Panc1 (cell line): ENCODE measurements at regions not wholly inside any gene's neighbourhood (a gene's known extent, or its start where the extent isn't known, plus 50 kb on each side); places are given as distances from the start of the nearest gene placed in this dataset.

Source experiments
- ATAC-seq: fragments of 200-7000 bp; cut with Tn5 transposase; 2 replicates; pipeline ENCODE4 v1.9.1; 2020; ENCODE audit warnings: mild to moderate bottlenecking, moderate library complexity
- BruUV-seq: library from RNA; stranded (reverse); fragments of 400-500 nt; replicated peaks from 2 replicates; lab custom pipeline; 2021; lab: Mats Ljungman, UMichigan
- CTCF ChIA-PET: fragments of 300-600 bp; sonication (Branson Sonifier 250); formaldehyde crosslinking; loops from one replicate; lab custom pipeline; 2022; ENCODE audit warnings: antibody characterized with exemption; lab: Charles Lee
- POLR2A ChIA-PET: fragments of 300-600 bp; sonication (Branson Sonifier 250); formaldehyde crosslinking; loops from one replicate; lab custom pipeline; 2022; ENCODE audit warnings: antibody characterized with exemption; lab: Charles Lee
- DNase-seq: peaks from one replicate; pipeline ENCODE4 v3.0.0-alpha.2; 2010; ENCODE audit warnings: low read depth, low spot score
- H3K27ac ChIP-seq: 2 replicates; pipeline ENCODE4 v1.5.1; 2011; ENCODE audit warnings: mild to moderate bottlenecking, low read length, inconsistent platforms
- H3K27me3 ChIP-seq: fragments of 200-500 bp; sonication (Bioruptor generic); 2 replicates; pipeline ENCODE4 v1.6.0; 2014; ENCODE audit warnings: low read length, inconsistent platforms; ENCODE audit not compliant: control insufficient read depth, insufficient read depth
- H3K36me3 ChIP-seq: fragments of 200-500 bp; sonication (Bioruptor generic); 2 replicates; pipeline ENCODE4 v1.5.1; 2014; ENCODE audit warnings: inconsistent platforms, mild to moderate bottlenecking, low read length, moderate library complexity; ENCODE audit not compliant: control insufficient read depth, insufficient read depth
- H3K4me1 ChIP-seq: 2 replicates; pipeline ENCODE4 v1.5.1; 2011; ENCODE audit warnings: inconsistent platforms, mild to moderate bottlenecking, low read length, moderate library complexity; ENCODE audit not compliant: control insufficient read depth, insufficient read depth
- H3K4me3 ChIP-seq, 2 experiments: 2 replicates each; pipeline ENCODE4 v1.5.1; 2011 to 2012; ENCODE audit warnings: low read depth in 2 of 2, low read length in 2 of 2, mild to moderate bottlenecking in 2 of 2, inconsistent platforms in 1 of 2, moderate library complexity in 1 of 2
- H3K9me3 ChIP-seq: fragments of 200-500 bp; sonication (Bioruptor generic); 2 replicates; pipeline ENCODE4 v1.5.1; 2014; ENCODE audit warnings: low read depth, mild to moderate bottlenecking, inconsistent platforms, low read length, moderate library complexity; ENCODE audit not compliant: control insufficient read depth, insufficient read depth
- POLR2AphosphoS5 ChIP-seq: IDR thresholded peaks from 2 replicates; pipeline ENCODE4 v1.6.1; 2012; ENCODE audit warnings: mild to moderate bottlenecking, low read depth, low read length, moderate library complexity
- SIN3A ChIP-seq: IDR thresholded peaks from 2 replicates; pipeline ENCODE4 v1.6.1; 2012; ENCODE audit warnings: low read depth, mild to moderate bottlenecking, low read length, moderate library complexity, borderline replicate concordance; ENCODE audit not compliant: insufficient read depth
- TCF7L2 ChIP-seq: IDR thresholded peaks from 2 replicates; pipeline ENCODE4 v1.6.1; 2011; ENCODE audit warnings: mild to moderate bottlenecking, low read depth, low read length, inconsistent platforms
- in situ Hi-C: cut with HindIII; loops from 2 replicates; pipeline ENCODE4 v1.10.0; 2016; ENCODE audit warnings: low sequenced_read_pairs, low pct_unique_long_range_greater_than_20kb
- intact Hi-C: fragments of 100-400 bp; cut with micrococcal nuclease; formaldehyde crosslinking; loops from one replicate; pipeline ENCODE4 v1.10.0; 2022; ENCODE audit not compliant: unreplicated experiment
- TF ChIP-seq, protein P1 (sequence below): fragments of 450-650 bp; IDR thresholded peaks from 2 replicates; pipeline ENCODE4 v1.5.1; 2017; ENCODE audit warnings: mild to moderate bottlenecking
- TF ChIP-seq, protein P2 (sequence below), 2 experiments: IDR thresholded peaks; 2 replicates each; pipeline ENCODE4 v1.6.1; 2011 to 2012; ENCODE audit warnings: low read depth in 2 of 2, control low read depth in 1 of 2, low read length in 1 of 2, mild to moderate bottlenecking in 1 of 2, moderate library complexity in 1 of 2; ENCODE audit not compliant: insufficient read depth in 1 of 2

DNA sequence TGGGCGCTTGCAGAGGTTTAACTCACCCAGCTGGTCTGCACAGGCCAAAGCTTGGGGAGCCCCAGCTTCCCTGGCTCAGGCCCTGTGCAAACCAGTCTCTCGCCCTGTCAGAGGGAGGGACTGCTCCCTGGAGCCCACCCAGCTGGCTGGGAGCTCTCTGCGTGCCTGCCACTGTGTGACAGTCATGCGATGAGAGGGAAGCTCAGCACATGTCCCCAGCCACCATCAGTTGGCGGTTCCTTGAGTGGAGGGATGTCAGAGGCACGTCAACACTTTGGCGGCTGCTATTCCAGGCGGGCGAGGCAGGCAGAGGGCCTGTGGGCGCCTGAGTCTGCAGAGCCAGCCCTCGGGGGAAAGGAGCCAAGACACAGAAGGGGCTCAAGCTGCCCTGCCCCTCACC, 324.6 kb downstream of the UACA start:
- no peaks in the 10 kb centered on the region for H3K27me3 ChIP-seq
- ChIA-PET CTCF (interaction anchor here (0.7 kb wide), 1 partner anchor 72 kb away, joined by 3 read pairs; no protein-coding TSS in a partner anchor), POLR2A (no interaction called here)
- H3K9me3 ChIP-seq = no peaks in the 10 kb centered on the region
- ATAC-seq (no peak), DNase-seq (no peak)
- in situ Hi-C loops (no loop called here), intact Hi-C loops (no loop called here)
- TF ChIP-seq, protein P1, sequence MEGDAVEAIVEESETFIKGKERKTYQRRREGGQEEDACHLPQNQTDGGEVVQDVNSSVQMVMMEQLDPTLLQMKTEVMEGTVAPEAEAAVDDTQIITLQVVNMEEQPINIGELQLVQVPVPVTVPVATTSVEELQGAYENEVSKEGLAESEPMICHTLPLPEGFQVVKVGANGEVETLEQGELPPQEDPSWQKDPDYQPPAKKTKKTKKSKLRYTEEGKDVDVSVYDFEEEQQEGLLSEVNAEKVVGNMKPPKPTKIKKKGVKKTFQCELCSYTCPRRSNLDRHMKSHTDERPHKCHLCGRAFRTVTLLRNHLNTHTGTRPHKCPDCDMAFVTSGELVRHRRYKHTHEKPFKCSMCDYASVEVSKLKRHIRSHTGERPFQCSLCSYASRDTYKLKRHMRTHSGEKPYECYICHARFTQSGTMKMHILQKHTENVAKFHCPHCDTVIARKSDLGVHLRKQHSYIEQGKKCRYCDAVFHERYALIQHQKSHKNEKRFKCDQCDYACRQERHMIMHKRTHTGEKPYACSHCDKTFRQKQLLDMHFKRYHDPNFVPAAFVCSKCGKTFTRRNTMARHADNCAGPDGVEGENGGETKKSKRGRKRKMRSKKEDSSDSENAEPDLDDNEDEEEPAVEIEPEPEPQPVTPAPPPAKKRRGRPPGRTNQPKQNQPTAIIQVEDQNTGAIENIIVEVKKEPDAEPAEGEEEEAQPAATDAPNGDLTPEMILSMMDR = no peak
- TF ChIP-seq, protein P2, sequence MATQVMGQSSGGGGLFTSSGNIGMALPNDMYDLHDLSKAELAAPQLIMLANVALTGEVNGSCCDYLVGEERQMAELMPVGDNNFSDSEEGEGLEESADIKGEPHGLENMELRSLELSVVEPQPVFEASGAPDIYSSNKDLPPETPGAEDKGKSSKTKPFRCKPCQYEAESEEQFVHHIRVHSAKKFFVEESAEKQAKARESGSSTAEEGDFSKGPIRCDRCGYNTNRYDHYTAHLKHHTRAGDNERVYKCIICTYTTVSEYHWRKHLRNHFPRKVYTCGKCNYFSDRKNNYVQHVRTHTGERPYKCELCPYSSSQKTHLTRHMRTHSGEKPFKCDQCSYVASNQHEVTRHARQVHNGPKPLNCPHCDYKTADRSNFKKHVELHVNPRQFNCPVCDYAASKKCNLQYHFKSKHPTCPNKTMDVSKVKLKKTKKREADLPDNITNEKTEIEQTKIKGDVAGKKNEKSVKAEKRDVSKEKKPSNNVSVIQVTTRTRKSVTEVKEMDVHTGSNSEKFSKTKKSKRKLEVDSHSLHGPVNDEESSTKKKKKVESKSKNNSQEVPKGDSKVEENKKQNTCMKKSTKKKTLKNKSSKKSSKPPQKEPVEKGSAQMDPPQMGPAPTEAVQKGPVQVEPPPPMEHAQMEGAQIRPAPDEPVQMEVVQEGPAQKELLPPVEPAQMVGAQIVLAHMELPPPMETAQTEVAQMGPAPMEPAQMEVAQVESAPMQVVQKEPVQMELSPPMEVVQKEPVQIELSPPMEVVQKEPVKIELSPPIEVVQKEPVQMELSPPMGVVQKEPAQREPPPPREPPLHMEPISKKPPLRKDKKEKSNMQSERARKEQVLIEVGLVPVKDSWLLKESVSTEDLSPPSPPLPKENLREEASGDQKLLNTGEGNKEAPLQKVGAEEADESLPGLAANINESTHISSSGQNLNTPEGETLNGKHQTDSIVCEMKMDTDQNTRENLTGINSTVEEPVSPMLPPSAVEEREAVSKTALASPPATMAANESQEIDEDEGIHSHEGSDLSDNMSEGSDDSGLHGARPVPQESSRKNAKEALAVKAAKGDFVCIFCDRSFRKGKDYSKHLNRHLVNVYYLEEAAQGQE (IDR thresholded peaks at IDR 0.05; ENCODE audit: insufficient read depth in 1 of 2, low read depth in 2 of 2, low read length in 1 of 2) = no peak
- TF ChIP-seq TCF7L2 (no peak), POLR2AphosphoS5 (no peak), SIN3A (no peak)
- H3K27ac ChIP-seq = peak overlapping the region; percentile 29; the same call in 1 of the 2 replicates
- no peak overlapping the region for H3K4me3 ChIP-seq
- BruUV-seq = no TSS peak
- H3K36me3 ChIP-seq = no peaks in the 10 kb centered on the region
- H3K4me1 ChIP-seq = peaks cover 18% of the 10 kb centered on the region

DNA sequence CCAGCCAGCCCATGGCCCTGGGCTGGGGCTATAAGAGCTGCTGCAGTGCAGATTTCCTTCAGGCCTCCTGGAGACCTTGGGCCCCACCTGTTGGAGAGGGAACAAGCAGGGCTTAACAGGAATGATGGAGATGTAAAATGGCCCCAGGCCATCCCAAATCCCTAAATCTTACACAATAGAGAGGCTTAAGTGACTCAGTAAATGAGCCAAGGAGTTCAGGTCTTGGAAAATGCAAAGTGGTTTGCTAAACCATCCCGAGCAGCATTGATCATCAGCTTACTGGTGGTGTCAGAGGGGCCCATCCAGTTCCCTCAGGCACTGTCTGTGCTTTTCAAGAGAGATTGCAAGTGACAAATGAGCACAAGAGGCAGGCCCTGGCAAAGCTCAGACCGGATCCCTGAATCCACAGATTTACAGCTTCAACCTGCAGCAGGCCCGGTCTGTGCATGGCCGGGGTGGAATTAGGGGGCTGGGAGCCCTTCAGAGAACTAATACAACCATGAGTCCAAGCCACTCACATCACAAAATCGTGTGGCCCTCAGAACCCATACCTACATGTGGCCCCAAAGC, 325.4 kb downstream of the UACA start:
- DNase-seq (no peak), ATAC-seq (peak; percentile 67)
- intact Hi-C loops = no loop called here

More for the DNA sequence above, 325.4 kb downstream of the UACA start:
- H3K27me3 ChIP-seq = no peaks in the 10 kb centered on the region
- peaks cover 18% of the 10 kb centered on the region for H3K4me1 ChIP-seq
- no peaks in the 10 kb centered on the region for H3K9me3 ChIP-seq
- no peak for TF ChIP-seq SIN3A
- TF ChIP-seq, protein P1 = no peak
- TF ChIP-seq TCF7L2 = no peak
- no peak for TF ChIP-seq POLR2AphosphoS5
- TF ChIP-seq, protein P2 (IDR thresholded peaks at IDR 0.05; ENCODE audit: insufficient read depth in 1 of 2, low read depth in 2 of 2, low read length in 1 of 2) = no peak
- no peak overlapping the region for H3K4me3 ChIP-seq
- no peaks in the 10 kb centered on the region for H3K36me3 ChIP-seq
- no TSS peak for BruUV-seq
- in situ Hi-C loops = no loop called here
- POLR2A ChIA-PET = no interaction called here
- no peak overlapping the region for H3K27ac ChIP-seq
- CTCF ChIA-PET = interaction anchor here (0.7 kb wide), 1 partner anchor 447 kb away, joined by 4 read pairs; no protein-coding TSS in a partner anchor
